BLaER1 treated with 17β-estradiol and CSF1 and Interleukin-3, amounts not matched to agents 10 nM and 100 nM (cell line): ENCODE measurements at regions not wholly inside any gene's neighbourhood (a gene's known extent, or its start where the extent isn't known, plus 50 kb on each side); places are given as distances from the start of the nearest gene placed in this dataset.

ENCODE experiments used
- H3K27ac ChIP-seq, 11 experiments: shearing (Covaris generic); formaldehyde crosslinking; 2 replicates each; pipeline ENCODE4 v1.8.1; 2022
- H3K27me3 ChIP-seq, 11 experiments: shearing (Covaris generic); formaldehyde crosslinking; 2 replicates each; pipeline ENCODE4 v1.8.1; 2022
- H3K36me3 ChIP-seq, 11 experiments: shearing (Covaris generic); formaldehyde crosslinking; 2 replicates each; pipeline ENCODE4 v1.8.1; 2022
- H3K4me1 ChIP-seq, 10 experiments: shearing (Covaris generic); formaldehyde crosslinking; 2 replicates each; pipeline ENCODE4 v1.8.1; 2022
- H3K4me2 ChIP-seq, 11 experiments: shearing (Covaris generic); formaldehyde crosslinking; 2 replicates each; pipeline ENCODE4 v1.8.1; 2022
- H3K4me3 ChIP-seq, 10 experiments: shearing (Covaris generic); formaldehyde crosslinking; 2 replicates each; pipeline ENCODE4 v1.8.1; 2022
- H3K9ac ChIP-seq, 11 experiments: shearing (Covaris generic); formaldehyde crosslinking; 2 replicates each; pipeline ENCODE4 v1.8.1; 2022
- H3K9me3 ChIP-seq, 11 experiments: shearing (Covaris generic); formaldehyde crosslinking; replicated peaks in 1 of 11; 2 replicates each; pipeline ENCODE4 v1.8.1; 2022
- H4K20me1 ChIP-seq, 11 experiments: shearing (Covaris generic); formaldehyde crosslinking; 2 replicates each; pipeline ENCODE4 v1.8.1; 2022
- Cebpa-rat ChIP-seq, 11 experiments: shearing (Covaris generic); IDR thresholded peaks; 2 replicates each; pipeline ENCODE4 v1.8.1; 2022

DNA sequence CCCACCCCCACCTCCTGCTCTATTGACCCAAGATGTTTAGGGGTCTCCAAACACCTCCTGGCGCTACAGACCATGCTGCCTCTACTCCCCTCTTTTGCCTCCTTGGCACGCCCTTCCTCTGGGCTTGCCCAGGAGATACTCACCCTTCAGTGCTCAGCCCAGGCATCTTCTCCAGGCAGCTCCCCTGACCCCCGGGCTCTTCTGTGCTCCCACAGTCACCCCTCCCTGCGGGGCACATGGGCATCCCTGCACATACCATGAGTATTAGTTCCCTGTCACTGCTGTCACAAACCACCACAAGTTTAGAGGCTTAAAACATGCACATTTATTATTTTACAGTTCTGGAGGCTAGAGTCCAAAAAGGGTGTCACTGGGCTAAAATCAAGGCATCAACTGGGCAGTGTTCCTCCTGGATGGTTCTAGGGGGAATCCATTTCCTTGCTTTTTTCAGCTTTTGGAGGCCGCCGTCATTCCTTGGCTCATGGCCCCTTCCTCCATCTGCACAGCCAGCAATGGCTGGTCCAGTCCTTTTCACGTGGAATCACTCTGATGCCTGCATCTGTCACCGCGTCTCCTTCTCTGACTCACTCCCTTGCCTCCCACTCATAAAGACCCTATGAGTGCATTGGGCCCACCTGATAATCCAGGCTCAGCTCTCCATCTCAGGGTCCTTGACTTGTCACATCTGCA, 230.4 kb upstream of the COPS8 start:
- Histone ChIP-seq H3K9ac (no peak overlapping the region), H3K27me3 (no peaks in the 10 kb centered on the region), H3K4me3 (no peak overlapping the region), H3K27ac (no peak overlapping the region), H3K9me3 (no peaks in the 10 kb centered on the region; a peak in 1 of 22 replicates), H3K36me3 (no peaks in the 10 kb centered on the region), H3K4me1 (peaks cover 0 to 16% (median 3%) of the 10 kb centered on the region in 10 experiments; a peak in 11 of 20 replicates), H4K20me1 (no peaks in the 10 kb centered on the region), H3K4me2 (no peak overlapping the region)
- no peak for TF ChIP-seq Cebpa-rat (IDR thresholded peaks at IDR 0.05)

DNA sequence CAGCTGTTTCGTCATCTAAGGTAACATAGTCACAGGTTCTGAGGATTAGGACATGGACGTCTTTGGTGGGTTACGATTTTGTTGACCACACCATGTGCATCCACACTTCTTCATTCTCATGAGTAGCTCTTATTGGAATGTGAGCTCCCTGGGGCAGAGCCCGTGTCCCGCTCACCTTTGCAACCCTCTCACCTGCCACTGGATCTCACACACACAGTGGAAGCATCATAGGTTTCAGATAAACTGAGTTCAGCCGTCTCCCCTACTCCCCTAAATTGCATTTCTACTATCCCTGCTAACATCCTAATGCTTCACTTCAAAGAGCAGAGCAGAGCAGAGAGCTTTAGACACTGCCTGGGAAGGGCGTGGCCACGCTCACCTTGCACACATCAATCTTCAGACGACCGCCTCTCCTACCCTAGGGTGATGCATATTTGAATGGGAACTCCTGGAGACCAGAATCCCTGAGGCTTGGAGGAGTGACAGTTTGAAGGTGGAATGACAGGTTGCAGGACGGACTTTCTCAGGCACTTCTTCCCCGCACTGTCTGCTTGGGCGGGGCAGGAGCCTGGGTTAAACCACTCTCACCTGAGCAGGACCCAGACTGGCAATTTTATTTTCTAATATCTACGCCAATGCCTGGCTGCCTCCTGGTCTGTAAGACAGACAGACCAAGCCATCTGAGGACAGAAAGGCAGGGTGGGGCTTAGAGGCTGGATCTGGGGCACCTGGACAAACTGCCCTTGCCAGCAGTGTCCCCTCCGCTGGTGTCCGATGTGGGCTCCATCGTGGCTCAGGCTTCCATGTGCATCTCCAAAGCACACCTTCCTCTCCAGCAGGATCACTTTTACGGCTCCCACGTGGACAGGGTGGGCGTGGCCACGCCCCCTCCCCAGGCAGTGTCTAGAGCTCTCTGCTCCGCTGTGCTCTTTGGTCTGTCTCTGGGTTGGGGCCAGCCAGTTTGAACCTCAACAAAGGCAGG, 229.5 kb upstream of the COPS8 start:
- H3K4me2 ChIP-seq = peak overlapping the region in 6 of 11 experiments; percentile 4 to 66 (median 32); a peak in 9 of 22 replicates
- no peak for TF ChIP-seq Cebpa-rat (IDR thresholded peaks at IDR 0.05)
- H3K4me1 ChIP-seq = peaks cover 0 to 16% (median 3%) of the 10 kb centered on the region in 10 experiments; a peak in 11 of 20 replicates

GRCh38 chr2:236856848-236857235, 228.8 kb upstream of the COPS8 start:
- Histone ChIP-seq H3K4me3 (no peak overlapping the region), H3K9me3 (no peaks in the 10 kb centered on the region; a peak in 1 of 22 replicates), H4K20me1 (no peaks in the 10 kb centered on the region), H3K27ac (no peak overlapping the region), H3K9ac (no peak overlapping the region), H3K27me3 (no peaks in the 10 kb centered on the region), H3K4me1 (peaks cover 0 to 16% (median 3%) of the 10 kb centered on the region in 10 experiments; a peak in 11 of 20 replicates), H3K36me3 (no peaks in the 10 kb centered on the region), H3K4me2 (peak overlapping the region in 6 of 11 experiments; percentile 4 to 66 (median 32); a peak in 7 of 22 replicates)
- no peak for TF ChIP-seq Cebpa-rat (IDR thresholded peaks at IDR 0.05)

More for the DNA sequence above, 229.5 kb upstream of the COPS8 start:
- Histone ChIP-seq H3K27me3 (no peaks in the 10 kb centered on the region), H3K9me3 (no peaks in the 10 kb centered on the region; a peak in 1 of 22 replicates), H3K27ac (no peak overlapping the region), H3K9ac (no peak overlapping the region), H4K20me1 (no peaks in the 10 kb centered on the region), H3K4me3 (no peak overlapping the region), H3K36me3 (no peaks in the 10 kb centered on the region)

DNA sequence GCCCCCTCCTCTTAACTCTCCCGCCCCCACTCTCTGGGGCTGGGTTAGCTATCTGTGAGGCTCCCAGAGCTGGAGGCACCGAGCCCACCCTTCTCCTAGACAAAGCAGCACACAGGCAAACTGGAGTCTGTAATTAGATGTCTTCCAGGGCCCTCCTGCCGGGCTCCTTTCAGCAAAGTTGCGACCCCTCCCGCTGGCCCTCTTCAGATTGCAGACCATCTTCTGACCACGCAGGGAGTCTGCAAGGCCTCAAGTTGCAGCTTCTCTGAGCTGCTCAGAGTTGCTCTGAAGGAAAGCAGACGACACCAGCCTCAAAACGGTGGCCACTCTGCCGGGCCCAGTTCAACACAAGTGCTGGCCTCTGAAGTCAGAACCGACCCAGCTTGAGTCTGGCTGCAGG, 228.4 kb upstream of the COPS8 start:
- H3K9ac ChIP-seq = no peak overlapping the region
- peak overlapping the region in 1 of 11 experiments; percentile 18; a peak in 1 of 22 replicates for H3K4me2 ChIP-seq
- H3K36me3 ChIP-seq = no peaks in the 10 kb centered on the region
- H3K27me3 ChIP-seq = no peaks in the 10 kb centered on the region
- H4K20me1 ChIP-seq = no peaks in the 10 kb centered on the region
- H3K4me1 ChIP-seq = peaks cover 0 to 16% (median 3%) of the 10 kb centered on the region in 10 experiments; a peak in 11 of 20 replicates
- no peaks in the 10 kb centered on the region; a peak in 1 of 22 replicates for H3K9me3 ChIP-seq
- no peak overlapping the region for H3K27ac ChIP-seq
- no peak for TF ChIP-seq Cebpa-rat (IDR thresholded peaks at IDR 0.05)
- no peak overlapping the region for H3K4me3 ChIP-seq

- H4K20me1 ChIP-seq = no peaks in the 10 kb centered on the region
- H3K4me2 ChIP-seq = no peak overlapping the region
- H3K9ac ChIP-seq = no peak overlapping the region
- peaks cover 0 to 18% (median 3%) of the 10 kb centered on the region in 10 experiments; a peak in 11 of 20 replicates for H3K4me1 ChIP-seq
- H3K4me3 ChIP-seq = no peak overlapping the region
- H3K9me3 ChIP-seq = peaks cover 0 to 5% (median 0%) of the 10 kb centered on the region in 11 experiments; a peak in 2 of 22 replicates
- no peak for TF ChIP-seq Cebpa-rat (IDR thresholded peaks at IDR 0.05)
- H3K27ac ChIP-seq = no peak overlapping the region
- H3K36me3 ChIP-seq = no peaks in the 10 kb centered on the region
- no peaks in the 10 kb centered on the region for H3K27me3 ChIP-seq
These were observed 227.9 kb upstream of the COPS8 start for GRCh38 chr2:236857781-236858180.

GRCh38 chr2:236858661-236859060, 227.0 kb upstream of the COPS8 start:
- Histone ChIP-seq H4K20me1 (no peaks in the 10 kb centered on the region), H3K9ac (no peak overlapping the region), H3K27ac (no peak overlapping the region), H3K4me2 (no peak overlapping the region), H3K4me3 (no peak overlapping the region), H3K4me1 (peaks cover 0 to 27% (median 3%) of the 10 kb centered on the region in 10 experiments; a peak in 11 of 20 replicates), H3K27me3 (no peaks in the 10 kb centered on the region), H3K36me3 (0 out of 22 replicates have a peak, but pooled peaks cover 0 to under 1% (median 0%) of the 10 kb centered on the region in 11 experiments), H3K9me3 (peaks cover 1 to 13% (median 5%) of the 10 kb centered on the region in 11 experiments)
- no peak for TF ChIP-seq Cebpa-rat (IDR thresholded peaks at IDR 0.05)

DNA sequence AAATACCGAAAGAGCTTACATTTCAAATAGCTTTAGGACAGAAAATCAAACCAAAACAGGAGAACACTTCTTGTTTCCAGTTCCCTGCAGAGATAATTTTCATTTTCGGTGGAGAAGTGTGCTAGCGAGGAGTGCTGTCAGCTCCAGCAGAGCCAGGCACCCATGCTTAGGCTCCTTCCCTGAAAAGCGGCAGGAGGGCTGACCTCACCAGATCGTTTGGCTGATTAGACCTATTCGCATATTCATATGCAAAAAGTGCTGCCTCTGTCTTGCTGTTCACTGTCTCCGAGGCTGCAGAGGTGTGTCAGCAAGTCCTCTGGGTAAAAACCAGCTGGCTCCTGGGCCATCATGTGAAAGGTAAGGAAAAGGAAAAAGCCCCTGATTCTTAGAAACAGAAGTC, 225.8 kb upstream of the COPS8 start:
- Histone ChIP-seq H3K27ac (no peak overlapping the region), H3K4me1 (peaks cover 0 to 28% (median 3%) of the 10 kb centered on the region in 10 experiments; a peak in 11 of 20 replicates), H3K9me3 (peaks cover 14 to 26% (median 18%) of the 10 kb centered on the region in 11 experiments), H3K9ac (no peak overlapping the region), H3K36me3 (peaks cover 0 to 5% (median 0%) of the 10 kb centered on the region in 11 experiments; a peak in 3 of 22 replicates), H3K4me2 (no peak overlapping the region), H3K27me3 (no peaks in the 10 kb centered on the region), H3K4me3 (no peak overlapping the region), H4K20me1 (no peaks in the 10 kb centered on the region)
- TF ChIP-seq Cebpa-rat (IDR thresholded peaks at IDR 0.05) = no peak

GRCh38 chr2:236861196-236861875, 224.4 kb upstream of the COPS8 start:
- peaks cover 28 to 40% (median 32%) of the 10 kb centered on the region in 11 experiments for H3K9me3 ChIP-seq
- no peak overlapping the region for H3K4me2 ChIP-seq
- H3K36me3 ChIP-seq = peaks cover 0 to 12% (median 4%) of the 10 kb centered on the region in 11 experiments; a peak in 6 of 22 replicates
- H3K27ac ChIP-seq = peak overlapping the region in 3 of 11 experiments; percentile 11 to 41 (median 23); a peak in 4 of 22 replicates
- no peaks in the 10 kb centered on the region for H3K27me3 ChIP-seq
- H3K9ac ChIP-seq = no peak overlapping the region
- TF ChIP-seq Cebpa-rat (IDR thresholded peaks at IDR 0.05) = no peak
- no peaks in the 10 kb centered on the region for H4K20me1 ChIP-seq
- H3K4me1 ChIP-seq = peaks cover 0 to 29% (median 10%) of the 10 kb centered on the region in 10 experiments; a peak in 14 of 20 replicates
- H3K4me3 ChIP-seq = no peak overlapping the region
